T follicular helper cell (primary cell): ENCODE measurements at regions not wholly inside any gene's neighbourhood (a gene's known extent, or its start where the extent isn't known, plus 50 kb on each side); places are given as distances from the start of the nearest gene placed in this dataset.

Source experiments
- DNase-seq: peaks from one replicate; pipeline ENCODE4 v3.0.0-alpha.2; 2020; ENCODE audit warnings: low read depth

DNA sequence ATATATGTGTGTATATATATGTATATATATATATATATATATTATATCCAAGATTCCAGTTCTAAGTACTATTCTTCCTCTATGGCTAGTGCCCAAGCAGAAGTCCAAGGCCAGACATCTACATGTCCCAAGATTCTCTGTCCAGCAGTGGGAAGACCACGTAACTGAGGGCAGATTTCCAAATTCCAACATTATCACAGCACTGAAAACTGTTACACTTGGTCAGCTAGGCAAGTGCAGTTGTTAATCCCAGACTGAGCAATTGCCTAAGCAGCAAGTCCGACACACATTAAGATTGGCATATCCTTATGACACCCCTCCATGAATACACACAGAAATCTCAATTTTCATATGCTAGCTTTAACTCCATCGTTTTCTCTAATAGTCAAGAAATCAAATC, 1148.5 kb downstream of the IGSF11 start:
- no peak for DNase-seq

DNA sequence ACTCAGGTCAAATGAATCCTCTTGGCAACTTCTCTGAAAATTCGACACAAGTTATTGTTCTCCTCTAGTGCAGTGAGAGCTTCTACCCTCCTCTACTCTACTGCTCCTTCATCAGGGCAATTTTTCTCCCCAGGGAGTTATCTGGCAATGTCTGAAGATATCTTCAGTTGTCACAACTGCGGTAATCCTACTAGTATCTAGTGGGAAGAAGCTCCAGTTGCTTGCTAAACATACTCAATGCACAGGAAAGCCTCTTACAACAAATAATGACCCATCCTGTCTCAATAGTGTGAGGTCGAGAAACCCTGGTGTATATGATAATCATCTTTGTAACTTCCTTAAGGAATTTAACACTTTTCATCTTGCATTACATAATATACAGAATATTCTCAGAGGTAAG, 1147.6 kb downstream of the IGSF11 start:
- no peak for DNase-seq

DNA sequence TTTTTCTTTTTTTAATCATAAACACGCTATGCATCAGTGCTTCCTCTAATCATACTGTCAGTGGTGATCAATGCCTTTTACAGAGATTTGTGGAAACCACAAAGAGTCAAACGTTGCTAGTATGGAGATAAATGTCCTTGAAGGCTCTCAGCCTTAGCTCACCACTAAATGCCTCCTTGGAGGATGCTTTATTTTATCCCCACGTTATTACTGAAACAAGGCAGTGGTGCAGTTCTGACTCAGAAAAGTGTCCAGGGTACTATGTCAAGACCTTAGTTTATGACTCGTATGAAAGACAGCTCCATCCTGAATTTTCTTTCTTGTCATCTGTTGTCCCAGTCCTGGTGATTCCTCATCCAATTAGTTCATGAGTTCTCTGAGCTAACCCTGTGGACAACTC, 1146.7 kb downstream of the IGSF11 start:
- no peak for DNase-seq

DNA sequence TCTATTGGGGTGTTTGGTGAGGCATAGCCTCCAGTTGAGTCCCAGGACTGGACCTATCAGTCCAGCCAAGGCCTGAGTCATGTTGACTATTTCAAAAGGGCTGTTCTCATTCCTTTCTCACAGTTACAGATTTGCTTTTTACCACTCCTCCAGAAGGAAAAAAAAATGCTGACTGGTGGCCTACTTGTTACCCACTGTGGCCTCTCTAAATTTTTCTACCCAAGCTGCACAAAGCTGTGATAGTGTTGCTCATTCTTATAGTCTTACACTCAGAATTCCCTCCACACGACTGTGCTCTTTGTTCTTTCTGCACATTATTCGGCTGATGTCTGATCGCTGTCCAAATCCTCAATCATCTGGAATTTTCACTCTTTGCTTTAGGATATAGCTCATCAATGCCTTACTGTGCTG, 1142.2 kb downstream of the IGSF11 start:
- no peak for DNase-seq

DNA sequence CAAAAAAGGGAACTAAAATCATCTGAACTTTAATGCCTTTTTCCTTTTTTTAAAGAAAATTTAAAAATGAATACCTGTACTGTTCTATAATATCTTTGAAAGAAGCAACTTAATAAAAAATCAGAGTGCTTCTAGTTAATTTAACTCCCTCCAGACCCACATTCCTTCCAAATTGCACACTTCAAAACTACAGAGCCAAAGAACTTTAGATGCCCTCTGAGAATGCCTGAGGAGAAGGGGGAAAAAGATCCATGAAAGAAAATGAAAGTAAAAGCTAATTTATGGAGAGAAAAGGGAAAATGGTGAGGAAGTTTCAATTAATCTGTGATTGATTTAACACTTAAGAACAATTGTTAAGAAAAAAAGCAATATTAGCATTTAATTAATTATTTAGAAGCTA, 1141.6 kb downstream of the IGSF11 start:
- DNase-seq, result no peak

DNA sequence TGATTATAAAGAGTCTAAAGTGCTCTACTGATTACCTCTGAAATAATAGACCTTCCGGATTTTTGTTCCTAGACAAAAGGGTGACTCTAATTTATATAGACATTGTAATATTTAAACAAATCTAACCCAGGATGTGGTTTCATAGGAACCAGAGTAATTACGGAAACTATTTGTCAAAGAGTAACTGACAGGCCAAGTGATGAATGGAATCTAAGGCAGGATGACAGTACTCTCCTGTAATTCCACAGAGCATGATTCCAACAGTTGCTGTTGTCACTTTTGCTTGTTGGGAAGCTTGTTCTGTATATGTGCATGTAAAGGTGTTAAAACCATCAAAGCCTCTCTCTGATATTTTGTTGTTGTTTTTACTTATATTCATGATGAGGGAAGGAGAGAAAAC, 1141.0 kb downstream of the IGSF11 start:
- DNase-seq, result no peak

DNA sequence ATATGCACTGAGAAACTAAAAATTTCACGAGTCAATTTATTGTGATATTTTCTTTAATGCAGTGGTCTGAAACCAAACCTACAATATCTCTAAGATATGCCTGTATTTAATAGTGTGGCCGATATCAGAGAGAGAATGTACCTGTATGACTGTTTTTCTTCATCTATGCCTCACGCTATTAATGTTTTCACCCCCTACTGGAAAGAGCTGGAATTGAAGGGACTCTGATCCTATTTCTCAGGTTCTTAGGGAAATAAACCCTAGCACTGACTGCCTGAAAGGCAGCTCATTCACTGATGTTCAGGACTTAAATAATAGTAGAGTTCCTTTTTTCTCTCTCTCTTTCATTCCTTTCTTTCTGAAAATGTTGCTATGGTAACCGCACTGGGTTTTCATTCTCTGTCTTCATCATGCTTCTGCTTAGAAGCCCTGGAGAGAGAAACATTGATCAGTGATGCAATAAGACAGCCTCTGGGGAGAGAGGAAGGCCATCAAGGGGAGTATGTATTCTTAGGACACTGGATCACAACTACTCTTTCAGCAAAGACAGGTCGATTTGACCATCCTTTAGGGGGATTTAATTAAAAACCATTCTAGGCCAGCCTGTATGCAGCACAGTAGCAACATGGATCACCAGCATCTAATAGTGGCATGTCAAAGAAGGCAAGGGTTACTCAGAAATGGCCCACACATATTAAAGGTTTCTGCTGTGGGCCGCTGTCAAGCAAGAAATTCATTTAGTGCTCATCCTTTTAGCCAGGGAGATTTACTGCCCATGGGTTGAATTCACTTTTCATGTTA, 1135.7 kb downstream of the IGSF11 start:
- DNase-seq, result no peak

DNA sequence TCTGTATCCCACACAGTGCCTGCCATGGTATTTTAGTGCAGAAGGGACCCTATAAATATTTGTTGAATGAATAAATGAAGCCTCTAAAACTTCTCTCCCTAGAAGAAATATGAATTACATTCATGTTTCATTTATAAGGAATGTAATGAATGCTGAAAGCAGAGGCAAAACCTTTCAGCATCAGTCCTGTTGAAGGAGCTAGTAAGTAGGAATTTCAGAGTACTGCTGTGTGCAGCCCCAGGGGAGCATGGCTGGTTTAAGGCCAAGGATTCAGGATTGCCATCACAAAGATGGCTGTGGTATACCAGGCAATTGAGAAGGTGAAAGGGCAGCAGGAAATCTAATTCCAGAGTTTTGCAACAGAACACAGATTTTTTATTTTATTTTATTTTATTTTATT, 1131.4 kb downstream of the IGSF11 start:
- no peak for DNase-seq

DNA sequence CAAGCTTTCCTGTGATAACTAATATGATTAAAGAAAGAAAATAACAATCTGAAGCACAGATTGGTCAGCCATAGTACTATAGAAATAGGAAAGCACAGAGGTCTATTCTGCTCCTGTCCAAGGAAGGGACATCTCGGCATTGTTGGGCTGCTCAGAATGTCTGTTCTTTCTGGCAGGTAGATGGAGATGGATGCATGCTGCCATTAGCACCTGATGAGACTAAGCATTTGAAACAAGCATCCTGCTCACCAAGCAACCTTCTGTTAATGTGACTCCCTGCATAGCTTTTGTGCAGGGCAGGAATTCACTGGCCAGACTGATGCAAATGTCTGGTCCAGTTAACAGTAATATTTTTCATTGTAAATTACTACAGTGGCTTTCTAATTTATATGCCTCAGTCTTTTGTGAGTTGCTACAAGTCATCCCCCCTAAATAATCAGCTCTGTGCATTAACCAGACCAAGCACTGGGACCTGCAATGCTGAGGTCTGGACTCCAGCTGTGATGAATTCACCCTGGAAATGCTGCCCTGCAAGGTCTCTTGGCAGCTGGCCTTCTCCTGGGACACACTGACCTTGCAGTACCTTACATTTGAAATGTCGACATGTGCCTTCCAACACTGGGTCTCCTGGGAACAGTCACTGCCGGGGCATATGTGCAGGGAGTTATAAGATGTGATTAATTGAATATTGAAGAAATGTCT, 1123.7 kb downstream of the IGSF11 start:
- DNase-seq, result no peak

DNA sequence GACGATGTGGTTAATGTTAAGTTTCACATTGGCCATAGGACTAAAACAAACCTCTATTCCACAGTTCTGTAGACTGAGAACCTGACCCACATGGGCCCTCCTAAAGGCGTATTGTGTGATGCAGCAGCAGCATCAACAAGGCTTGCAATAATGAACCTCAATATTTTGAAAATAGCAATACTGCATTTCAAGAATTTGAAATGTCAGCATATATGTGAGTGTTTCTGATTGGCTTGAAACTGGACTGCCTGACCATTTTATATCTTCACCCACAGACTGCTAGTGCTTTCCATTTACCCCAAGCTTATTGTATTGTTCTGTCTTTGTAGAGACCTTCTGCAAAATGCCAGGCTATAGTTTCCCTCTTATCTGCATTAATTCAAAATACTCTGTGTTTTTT, 1122.3 kb downstream of the IGSF11 start:
- no peak for DNase-seq

DNA sequence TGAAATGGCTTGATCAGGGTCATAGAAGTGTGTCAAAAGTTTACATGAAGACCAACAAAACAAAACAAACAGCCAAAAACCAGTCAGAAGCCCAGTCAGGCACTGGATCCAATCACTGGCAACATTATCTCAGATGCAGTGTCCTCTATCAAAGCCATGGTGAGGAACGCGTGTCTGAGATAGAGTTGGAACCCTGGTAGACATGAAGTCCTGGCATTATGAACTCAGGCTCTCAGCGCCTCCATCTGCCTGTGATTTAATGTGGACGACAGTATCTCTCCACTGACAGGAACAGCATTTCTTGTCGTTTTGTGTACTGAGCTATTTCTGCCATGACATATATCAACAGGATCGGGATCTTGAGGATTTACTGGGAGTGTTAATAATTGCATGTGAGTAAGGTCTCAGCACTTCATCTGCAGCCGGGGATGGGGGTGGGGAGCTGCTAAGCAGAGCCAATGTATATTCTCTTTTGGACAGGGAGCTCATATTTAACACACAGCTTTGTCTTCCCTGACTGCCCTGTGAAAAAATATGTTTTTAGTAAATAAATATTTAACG, 1120.0 kb downstream of the IGSF11 start:
- no peak for DNase-seq

DNA sequence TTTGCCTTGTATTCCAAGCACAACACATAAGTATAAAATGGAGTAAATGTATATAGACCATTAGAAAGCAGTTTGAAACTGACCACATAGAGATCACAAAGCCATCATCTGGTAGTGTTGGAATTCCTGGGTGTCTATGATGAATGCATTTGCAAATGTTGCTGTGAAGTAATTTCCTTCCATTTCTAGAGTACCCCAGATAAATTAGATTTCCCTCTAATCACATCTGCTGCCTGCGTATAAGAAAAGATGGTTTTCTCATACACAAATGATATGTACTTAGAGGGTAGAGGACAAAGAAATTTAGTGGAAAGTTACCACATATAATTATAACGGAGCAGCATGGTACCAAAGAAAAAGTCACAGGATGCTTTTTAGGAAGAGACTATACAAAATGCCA, 1117.8 kb downstream of the IGSF11 start:
- DNase-seq, result no peak

DNA sequence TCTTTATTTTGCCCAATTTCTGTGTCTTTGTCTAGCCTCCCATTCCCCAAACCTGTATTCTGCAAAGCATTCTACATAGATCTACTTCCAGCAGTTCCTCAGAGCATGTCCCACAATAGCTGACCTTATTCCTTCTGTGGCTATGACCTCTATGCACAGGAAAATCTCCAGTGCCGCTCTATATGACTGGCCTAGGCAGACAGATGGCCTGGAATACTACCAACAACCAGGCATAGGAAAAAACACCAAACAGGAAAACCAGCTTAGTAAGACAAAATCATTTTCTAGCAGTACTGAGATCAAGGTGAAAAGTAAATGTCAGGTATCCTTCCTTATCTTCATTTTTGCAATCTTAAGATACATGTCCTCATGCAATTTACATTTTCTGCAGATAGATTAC, 1115.0 kb downstream of the IGSF11 start:
- no peak for DNase-seq

DNA sequence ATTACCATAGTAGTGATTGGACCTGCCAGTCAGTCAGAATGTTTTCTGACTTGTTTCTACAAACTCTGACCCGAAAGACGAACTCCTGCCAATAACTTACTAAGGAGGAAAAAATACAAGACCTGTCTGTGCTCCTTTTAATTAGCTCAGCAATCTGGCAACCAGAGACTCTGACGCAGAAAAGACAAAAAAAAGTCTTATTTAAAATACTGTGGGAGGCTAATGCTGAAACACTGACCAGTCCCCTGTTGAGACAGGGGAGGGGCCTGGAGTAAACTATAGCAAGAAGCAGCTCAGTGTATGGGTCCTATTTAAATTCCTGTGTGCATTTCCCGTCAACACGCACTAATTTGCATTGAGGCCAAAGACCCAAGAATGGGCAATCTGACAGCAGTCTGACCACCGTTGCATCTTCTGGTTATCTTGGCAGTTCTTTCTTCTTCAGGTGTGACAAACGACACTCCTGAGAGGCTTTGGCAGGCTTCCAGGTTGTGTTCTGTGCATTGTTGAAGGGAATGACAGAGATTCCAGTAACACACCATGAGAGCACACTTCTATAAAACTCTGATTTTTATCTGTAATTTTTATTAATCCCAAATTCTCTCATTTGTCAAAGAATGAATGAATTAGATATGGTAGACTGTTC, 1114.3 kb downstream of the IGSF11 start:
- no peak for DNase-seq

DNA sequence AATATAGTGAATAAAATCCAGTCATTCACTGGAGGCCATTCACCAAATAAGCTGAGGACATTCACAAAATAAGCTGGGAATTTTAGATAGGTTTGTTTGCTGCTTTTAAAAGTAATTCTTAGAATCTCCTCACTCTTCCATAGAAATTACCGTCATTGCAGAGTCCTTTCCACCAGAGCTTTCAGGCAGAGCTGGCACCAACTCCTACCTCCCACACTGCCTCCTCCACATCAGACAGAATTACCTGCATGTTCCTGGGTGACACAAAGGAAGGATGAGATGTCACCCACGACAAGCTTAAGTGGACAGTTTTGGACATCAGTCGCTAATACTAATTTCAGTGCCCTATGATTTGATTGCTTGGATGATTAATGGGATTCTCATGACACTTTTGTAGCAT, 1113.2 kb downstream of the IGSF11 start:
- no peak for DNase-seq

DNA sequence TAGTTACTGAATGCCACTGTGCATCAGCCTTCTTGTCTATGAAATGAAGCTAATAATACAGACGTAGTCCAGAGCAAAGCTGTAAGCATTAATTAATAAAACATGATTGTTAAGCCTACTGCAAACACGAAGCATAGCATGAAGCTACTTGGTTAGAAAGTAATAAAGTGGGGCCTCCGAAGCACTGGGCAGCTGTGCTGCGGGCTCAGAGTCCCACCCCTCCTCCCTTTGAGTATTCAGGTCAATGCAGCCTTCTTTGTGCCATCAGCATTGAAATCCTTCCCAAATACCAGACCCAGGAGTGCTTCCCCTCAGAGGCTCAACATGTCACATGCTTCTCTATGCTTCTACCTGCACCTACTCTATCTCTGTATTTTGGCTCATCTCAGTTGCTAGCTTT, 1112.6 kb downstream of the IGSF11 start:
- no peak for DNase-seq

DNA sequence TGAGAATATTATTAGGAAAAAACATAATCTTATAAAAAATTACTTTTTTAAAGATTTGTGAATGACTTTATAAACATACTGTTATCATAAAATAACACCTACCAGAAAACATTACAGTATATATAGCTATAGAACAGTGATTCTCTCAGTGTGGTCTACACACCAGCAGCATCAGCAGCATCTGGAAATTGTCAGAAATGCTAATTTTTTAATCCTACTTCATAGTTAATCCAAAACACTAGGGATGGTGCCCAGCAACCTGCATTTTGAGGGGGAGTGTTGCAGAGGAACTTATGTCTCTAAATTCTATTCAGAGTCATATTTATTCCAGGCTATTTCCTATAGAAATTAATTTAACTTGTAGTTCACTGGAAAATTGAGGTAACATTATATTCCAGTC, 1107.8 kb downstream of the IGSF11 start:
- DNase-seq, result no peak

DNA sequence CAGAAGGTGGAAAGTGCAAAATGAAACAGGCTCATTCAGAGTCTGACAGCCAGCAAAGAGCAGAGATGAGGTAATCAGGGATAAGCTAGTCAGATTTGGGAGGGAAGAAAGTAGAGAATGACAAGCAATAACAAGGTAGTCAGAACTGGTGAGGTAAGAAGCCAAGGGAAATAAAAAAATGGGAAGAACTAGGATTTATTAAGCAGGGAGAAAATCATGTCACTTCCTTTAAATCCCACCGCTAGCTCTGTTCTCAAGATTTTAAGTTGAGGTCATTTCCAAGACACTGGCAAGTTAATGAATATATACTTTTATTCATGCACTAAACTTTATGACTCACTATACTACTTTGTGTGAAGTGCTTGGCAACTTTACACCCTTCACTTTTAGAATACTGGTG, 1106.8 kb downstream of the IGSF11 start:
- DNase-seq, result no peak

DNA sequence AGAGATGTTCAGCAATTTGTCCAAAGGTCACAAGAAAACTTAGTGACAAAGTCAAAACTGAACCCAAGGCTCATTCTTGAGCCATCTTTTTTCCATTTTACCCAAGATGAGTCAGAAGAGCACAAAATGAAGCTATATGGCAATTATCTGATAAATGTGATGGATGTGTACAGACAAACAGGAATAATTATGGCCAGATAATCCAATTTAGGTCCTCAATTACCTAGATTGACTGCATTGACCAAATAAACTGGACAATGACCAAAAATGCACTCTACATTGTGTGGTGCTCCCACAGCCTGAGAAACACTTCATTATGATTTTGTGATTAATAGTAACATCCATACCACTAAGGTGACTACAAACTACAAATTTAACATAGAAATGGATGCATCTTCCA, 1105.8 kb downstream of the IGSF11 start:
- DNase-seq, result no peak

DNA sequence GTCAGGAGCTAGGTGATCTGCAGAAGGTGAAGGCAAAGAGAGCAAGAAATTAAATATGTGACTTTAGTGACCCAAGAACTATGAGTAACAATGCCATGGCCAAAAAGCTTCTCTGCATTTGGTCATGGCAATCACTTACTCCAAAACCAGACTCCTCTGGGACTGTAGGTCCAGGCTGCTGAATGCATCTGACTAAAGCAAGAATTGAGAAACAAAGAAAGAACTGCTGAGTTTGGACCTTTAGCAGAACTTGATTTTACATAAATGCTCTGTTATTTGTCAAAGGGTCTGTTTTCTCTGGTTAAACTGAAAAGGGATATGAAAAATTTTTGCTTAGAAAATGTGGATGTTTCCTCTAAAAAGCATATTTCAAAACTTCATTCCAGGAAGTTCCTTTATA, 1102.2 kb downstream of the IGSF11 start:
- DNase-seq, result no peak

DNA sequence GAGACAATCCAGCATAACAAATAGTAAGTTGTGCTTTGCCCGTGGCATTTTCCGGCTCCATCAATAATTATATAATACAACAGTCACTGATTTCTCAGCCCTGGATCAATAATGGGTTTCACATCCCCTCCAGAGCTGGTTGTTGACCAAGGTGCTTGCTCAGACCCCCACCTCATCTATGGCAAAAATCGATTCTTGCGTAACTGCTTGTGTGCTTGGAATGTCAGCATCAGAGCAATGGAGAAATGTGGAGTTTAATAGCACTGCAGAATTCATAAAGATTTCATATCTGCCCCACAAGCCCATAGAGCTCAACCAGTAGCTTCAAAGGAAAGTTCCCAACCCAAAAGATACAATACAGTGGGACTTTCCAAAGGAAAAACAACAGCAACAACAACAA, 1098.5 kb downstream of the IGSF11 start:
- DNase-seq, result no peak

DNA sequence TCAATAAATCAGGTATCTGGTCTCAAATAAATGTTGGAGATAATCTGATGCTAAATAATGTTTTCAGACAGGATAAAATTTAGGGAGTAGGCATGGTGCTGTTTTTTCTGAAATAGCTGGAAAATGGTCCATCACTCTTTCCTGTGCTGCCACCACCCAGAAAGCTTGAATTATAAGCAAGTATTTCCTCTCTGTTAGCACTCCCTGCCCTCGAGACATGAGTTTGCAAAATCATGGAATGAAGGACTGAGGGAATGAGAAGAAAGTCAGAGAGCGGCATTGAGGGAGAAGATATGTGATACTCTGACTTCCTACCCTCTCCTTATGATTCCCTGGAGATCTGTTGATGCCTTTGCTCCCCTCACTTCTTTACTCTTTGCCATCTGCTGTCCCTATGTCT, 1095.7 kb downstream of the IGSF11 start:
- DNase-seq, result no peak
